ENCODE measurements at regions not wholly inside any gene's neighbourhood (a gene's known extent, or its start where the extent isn't known, plus 50 kb on each side); places are given as distances from the start of the nearest gene placed in this dataset.

GRCh38 chr14:22297376-22297775 lies 291.6 kb downstream of the DAD1 start:
- Histone ChIP-seq H3K27ac (no peak overlapping the region), H3K4me3 (no peak overlapping the region)
- TF ChIP-seq CTCF (IDR thresholded peaks at IDR 0.05): no peak
- DNase-seq (ENCODE audit: low spot score): no peak

GRCh38 chr14:22296722-22297121 lies 292.3 kb downstream of the DAD1 start:
- no peak for TF ChIP-seq CTCF (IDR thresholded peaks at IDR 0.05)
- no peak for DNase-seq (ENCODE audit: low spot score)
- Histone ChIP-seq H3K4me3 (no peak overlapping the region), H3K27ac (no peak overlapping the region)

- H3K4me3 ChIP-seq: no peak overlapping the region
- TF ChIP-seq CTCF (IDR thresholded peaks at IDR 0.05): no peak
- no peak overlapping the region for H3K27ac ChIP-seq
- no peak for DNase-seq (ENCODE audit: low spot score)
Measured at GRCh38 chr14:22296088-22296487, 292.9 kb downstream of the DAD1 start.

- Histone ChIP-seq H3K27ac (no peak overlapping the region), H3K4me3 (no peak overlapping the region)
- no peak for DNase-seq (ENCODE audit: low spot score)
- TF ChIP-seq CTCF (IDR thresholded peaks at IDR 0.05): no peak
Measured at GRCh38 chr14:22291406-22291805, 297.6 kb downstream of the DAD1 start.

GRCh38 chr14:22289570-22289969 lies 299.5 kb downstream of the DAD1 start:
- H3K27ac ChIP-seq: no peak overlapping the region
- no peak for TF ChIP-seq CTCF (IDR thresholded peaks at IDR 0.05)

GRCh38 chr14:22285991-22286390 lies 303.0 kb downstream of the DAD1 start:
- TF ChIP-seq CTCF (IDR thresholded peaks at IDR 0.05): no peak
- Histone ChIP-seq H3K4me3 (no peak overlapping the region), H3K27ac (peak overlapping the region in 1 of 2 donors; percentile 56)
- no peak for DNase-seq (ENCODE audit: low spot score)

More at GRCh38 chr14:22289570-22289969, 299.5 kb downstream of the DAD1 start:
- H3K4me3 ChIP-seq: no peak overlapping the region
- no peak for DNase-seq (ENCODE audit: low spot score)

GRCh38 chr14:22282949-22283348 lies 306.1 kb downstream of the DAD1 start:
- no peak overlapping the region for H3K4me3 ChIP-seq
- no peak for TF ChIP-seq CTCF (IDR thresholded peaks at IDR 0.05)
- H3K27ac ChIP-seq: peak overlapping the region in 1 of 2 donors; percentile 27
- no peak for DNase-seq (ENCODE audit: low spot score)
